ENCODE measurements at regions not wholly inside any gene's neighbourhood (a gene's known extent, or its start where the extent isn't known, plus 50 kb on each side); places are given as distances from the start of the nearest gene placed in this dataset.

- no peak for TF ChIP-seq CTCF (IDR thresholded peaks at IDR 0.05)
- TF ChIP-seq POLR2A (IDR thresholded peaks at IDR 0.05) = no peak
Observed at GRCh38 chr18:78460558-78460957, 519.1 kb upstream of the SALL3 start.
